PFSK-1 (cell line): ENCODE measurements at regions not wholly inside any gene's neighbourhood (a gene's known extent, or its start where the extent isn't known, plus 50 kb on each side); places are given as distances from the start of the nearest gene placed in this dataset.

Experiments
- FOXP2 ChIP-seq: optimal IDR thresholded peaks from 2 replicates; pipeline ENCODE3; 2011; ENCODE audit warnings: borderline replicate concordance, control low read depth, inconsistent platforms; ENCODE audit not compliant: insufficient read depth; ENCODE audit errors: extremely low read length, extremely low read depth
- POLR2AphosphoS5 ChIP-seq: IDR thresholded peaks from 2 replicates; pipeline ENCODE4 v1.6.1; 2012; ENCODE audit warnings: low read depth, mild to moderate bottlenecking, control low read depth, low read length, moderate library complexity
- REST ChIP-seq, 2 experiments: IDR thresholded peaks; 2 replicates each; pipeline versions ENCODE4 v1.6.1 to v1.8.0; 2011 to 2012; ENCODE audit warnings: low read depth in 2 of 2, low read length in 2 of 2, control low read depth in 1 of 2, inconsistent platforms in 1 of 2, mild to moderate bottlenecking in 1 of 2, moderate library complexity in 1 of 2; ENCODE audit not compliant: insufficient read depth in 1 of 2
- SIN3A ChIP-seq: IDR thresholded peaks from 2 replicates; pipeline ENCODE4 v1.6.1; 2012; ENCODE audit warnings: mild to moderate bottlenecking, low read length, moderate library complexity, borderline replicate concordance; ENCODE audit not compliant: insufficient read depth
- TAF1 ChIP-seq: IDR thresholded peaks from 2 replicates; pipeline ENCODE4 v1.6.1; 2012; ENCODE audit warnings: low read length, control low read depth, borderline replicate concordance; ENCODE audit not compliant: insufficient read depth

- TF ChIP-seq FOXP2 (no peak), REST (IDR thresholded peaks at IDR 0.05; ENCODE audit: insufficient read depth in 1 of 2, low read depth in 2 of 2, low read length in 2 of 2) (no peak), TAF1 (no peak), POLR2AphosphoS5 (no peak), SIN3A (no peak)
Measured at GRCh38 chr5:168022446-168023169, 268.8 kb upstream of the WWC1 start.

GRCh38 chr5:168023191-168023590, 268.3 kb upstream of the WWC1 start:
- TF ChIP-seq TAF1 = no peak
- TF ChIP-seq POLR2AphosphoS5 = no peak
- no peak for TF ChIP-seq FOXP2
- no peak for TF ChIP-seq SIN3A
- no peak for TF ChIP-seq REST (IDR thresholded peaks at IDR 0.05; ENCODE audit: insufficient read depth in 1 of 2, low read depth in 2 of 2, low read length in 2 of 2)

- TF ChIP-seq SIN3A (no peak), FOXP2 (no peak), REST (IDR thresholded peaks at IDR 0.05; ENCODE audit: insufficient read depth in 1 of 2, low read depth in 2 of 2, low read length in 2 of 2) (no peak), TAF1 (no peak), POLR2AphosphoS5 (no peak)
Measured at GRCh38 chr5:168024306-168024705, 267.1 kb upstream of the WWC1 start.

- TF ChIP-seq REST (IDR thresholded peaks at IDR 0.05; ENCODE audit: insufficient read depth in 1 of 2, low read depth in 2 of 2, low read length in 2 of 2) (no peak), FOXP2 (no peak), SIN3A (no peak), POLR2AphosphoS5 (no peak), TAF1 (no peak)
Measured at GRCh38 chr5:168027007-168027406, 264.4 kb upstream of the WWC1 start.
